ENCODE measurements at regions not wholly inside any gene's neighbourhood (a gene's known extent, or its start where the extent isn't known, plus 50 kb on each side); places are given as distances from the start of the nearest gene placed in this dataset.

DNA sequence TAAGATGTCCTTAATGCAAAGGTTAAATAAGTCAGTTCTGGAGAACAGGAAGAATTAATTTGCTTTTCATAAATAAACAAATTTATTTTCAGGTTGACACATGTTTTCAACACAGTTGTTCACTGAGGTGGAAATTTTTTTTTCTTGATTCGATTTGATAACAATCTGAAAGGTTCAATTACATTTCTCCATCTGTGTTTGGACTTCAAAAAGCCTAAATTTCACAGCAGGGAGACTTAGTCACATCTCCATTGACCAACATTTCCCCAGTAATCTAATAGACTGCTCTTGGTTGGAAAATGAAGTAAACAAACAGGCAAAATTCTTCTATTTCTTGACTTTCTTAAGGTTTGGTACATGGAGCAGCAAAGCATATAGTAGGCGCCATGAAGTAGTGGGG is 134.9 kb upstream of the CPNE8 start:
- Histone ChIP-seq H4K20me1 (ENCODE audit: low read depth, low read length) (no peaks in the 10 kb centered on the region), H3K79me2 (ENCODE audit: insufficient read depth, low read length) (no peaks in the 10 kb centered on the region), H3K9me2 (replicated peaks; ENCODE audit: insufficient read depth, low read length) (no peaks in the 10 kb centered on the region), H2AFZ (ENCODE audit: low read depth, low read length, severe bottlenecking) (no peak overlapping the region), H3F3A (ENCODE audit: insufficient read depth) (no peaks in the 10 kb centered on the region), H3K9ac (ENCODE audit: low read length) (no peak overlapping the region), H3K4me2 (ENCODE audit: low read depth, low read length, poor library complexity, severe bottlenecking) (no peak overlapping the region), H3K27ac (ENCODE audit: low read depth, low read length) (no peak overlapping the region), H3K9me3 (ENCODE audit: insufficient read depth, low read length) (no peaks in the 10 kb centered on the region), H3K27me3 (ENCODE audit: low read length) (no peaks in the 10 kb centered on the region), H3K4me3 (ENCODE audit: insufficient read depth, low read length, poor library complexity, severe bottlenecking) (no peak overlapping the region), H3K36me3 (ENCODE audit: low read length) (no peaks in the 10 kb centered on the region)
- TF ChIP-seq, protein P1, sequence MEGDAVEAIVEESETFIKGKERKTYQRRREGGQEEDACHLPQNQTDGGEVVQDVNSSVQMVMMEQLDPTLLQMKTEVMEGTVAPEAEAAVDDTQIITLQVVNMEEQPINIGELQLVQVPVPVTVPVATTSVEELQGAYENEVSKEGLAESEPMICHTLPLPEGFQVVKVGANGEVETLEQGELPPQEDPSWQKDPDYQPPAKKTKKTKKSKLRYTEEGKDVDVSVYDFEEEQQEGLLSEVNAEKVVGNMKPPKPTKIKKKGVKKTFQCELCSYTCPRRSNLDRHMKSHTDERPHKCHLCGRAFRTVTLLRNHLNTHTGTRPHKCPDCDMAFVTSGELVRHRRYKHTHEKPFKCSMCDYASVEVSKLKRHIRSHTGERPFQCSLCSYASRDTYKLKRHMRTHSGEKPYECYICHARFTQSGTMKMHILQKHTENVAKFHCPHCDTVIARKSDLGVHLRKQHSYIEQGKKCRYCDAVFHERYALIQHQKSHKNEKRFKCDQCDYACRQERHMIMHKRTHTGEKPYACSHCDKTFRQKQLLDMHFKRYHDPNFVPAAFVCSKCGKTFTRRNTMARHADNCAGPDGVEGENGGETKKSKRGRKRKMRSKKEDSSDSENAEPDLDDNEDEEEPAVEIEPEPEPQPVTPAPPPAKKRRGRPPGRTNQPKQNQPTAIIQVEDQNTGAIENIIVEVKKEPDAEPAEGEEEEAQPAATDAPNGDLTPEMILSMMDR (IDR thresholded peaks at IDR 0.05; ENCODE audit: insufficient read depth, low read length, poor library complexity, severe bottlenecking) = no peak
- no peak for TF ChIP-seq EZH2phosphoT487 (conservative IDR thresholded peaks at IDR 0.05; ENCODE audit: low read length)

DNA sequence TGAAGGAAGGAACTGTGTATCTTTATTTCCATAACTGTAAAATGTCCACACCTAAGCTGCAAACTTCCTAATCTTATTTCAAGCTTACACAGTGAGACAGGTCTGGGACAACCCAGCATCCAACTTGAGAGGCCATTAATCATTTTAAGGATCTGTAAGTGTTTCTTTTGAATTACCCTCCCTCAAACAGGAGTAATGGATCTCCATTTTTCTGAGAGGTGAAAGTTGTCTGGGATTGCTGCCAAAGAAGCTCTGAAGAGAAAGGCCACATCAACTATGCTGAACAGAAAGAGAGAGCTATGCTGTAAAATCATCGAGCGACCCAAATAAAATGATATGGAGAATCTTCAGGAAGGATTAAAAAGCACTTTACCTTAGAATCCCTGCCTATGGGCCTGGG is 131.7 kb upstream of the CPNE8 start:
- no peaks in the 10 kb centered on the region for H3K9me3 ChIP-seq (ENCODE audit: insufficient read depth, low read length)
- H3K9ac ChIP-seq (ENCODE audit: low read length) = no peak overlapping the region
- no peaks in the 10 kb centered on the region for H3K79me2 ChIP-seq (ENCODE audit: insufficient read depth, low read length)
- H3K4me2 ChIP-seq (ENCODE audit: low read depth, low read length, poor library complexity, severe bottlenecking) = no peak overlapping the region
- no peak overlapping the region for H2AFZ ChIP-seq (ENCODE audit: low read depth, low read length, severe bottlenecking)
- no peaks in the 10 kb centered on the region for H3F3A ChIP-seq (ENCODE audit: insufficient read depth)
- TF ChIP-seq, protein P1 (IDR thresholded peaks at IDR 0.05; ENCODE audit: insufficient read depth, low read length, poor library complexity, severe bottlenecking) = no peak
- no peak for TF ChIP-seq EZH2phosphoT487 (conservative IDR thresholded peaks at IDR 0.05; ENCODE audit: low read length)
- no peak overlapping the region for H3K4me3 ChIP-seq (ENCODE audit: insufficient read depth, low read length, poor library complexity, severe bottlenecking)
- no peak overlapping the region for H3K27ac ChIP-seq (ENCODE audit: low read depth, low read length)
- no peaks in the 10 kb centered on the region for H4K20me1 ChIP-seq (ENCODE audit: low read depth, low read length)
- H3K9me2 ChIP-seq (replicated peaks; ENCODE audit: insufficient read depth, low read length) = no peaks in the 10 kb centered on the region
- no peaks in the 10 kb centered on the region for H3K27me3 ChIP-seq (ENCODE audit: low read length)
- no peaks in the 10 kb centered on the region for H3K36me3 ChIP-seq (ENCODE audit: low read length)

DNA sequence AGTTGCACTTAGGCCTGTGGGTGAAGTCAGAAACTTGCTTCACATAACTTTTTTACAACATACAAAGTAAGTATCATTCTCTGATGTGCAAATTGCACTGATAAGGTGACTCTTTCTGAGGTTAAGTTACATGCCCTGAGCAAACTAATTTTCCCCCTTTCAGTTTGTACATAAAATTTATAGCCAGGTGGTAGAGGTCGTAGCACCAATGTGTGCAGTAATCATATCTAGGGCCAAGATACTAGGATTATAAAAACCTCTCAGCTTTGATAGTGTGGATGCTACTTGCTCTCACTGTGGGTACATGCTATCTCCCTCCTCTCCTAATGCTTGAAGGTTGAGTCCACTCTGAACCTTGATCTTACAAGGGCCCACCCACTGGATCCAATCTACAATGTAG is 130.7 kb upstream of the CPNE8 start:
- Histone ChIP-seq H3K27ac (ENCODE audit: low read depth, low read length) (no peak overlapping the region), H3F3A (ENCODE audit: insufficient read depth) (no peaks in the 10 kb centered on the region), H3K36me3 (ENCODE audit: low read length) (no peaks in the 10 kb centered on the region), H3K4me2 (ENCODE audit: low read depth, low read length, poor library complexity, severe bottlenecking) (no peak overlapping the region), H2AFZ (ENCODE audit: low read depth, low read length, severe bottlenecking) (no peak overlapping the region), H3K79me2 (ENCODE audit: insufficient read depth, low read length) (no peaks in the 10 kb centered on the region), H3K4me3 (ENCODE audit: insufficient read depth, low read length, poor library complexity, severe bottlenecking) (no peak overlapping the region), H3K9me2 (replicated peaks; ENCODE audit: insufficient read depth, low read length) (no peaks in the 10 kb centered on the region), H3K9ac (ENCODE audit: low read length) (no peak overlapping the region), H3K27me3 (ENCODE audit: low read length) (no peaks in the 10 kb centered on the region), H4K20me1 (ENCODE audit: low read depth, low read length) (no peaks in the 10 kb centered on the region), H3K9me3 (ENCODE audit: insufficient read depth, low read length) (no peaks in the 10 kb centered on the region)
- no peak for TF ChIP-seq EZH2phosphoT487 (conservative IDR thresholded peaks at IDR 0.05; ENCODE audit: low read length)
- TF ChIP-seq, protein P1 (IDR thresholded peaks at IDR 0.05; ENCODE audit: insufficient read depth, low read length, poor library complexity, severe bottlenecking) = no peak

- H3F3A ChIP-seq (ENCODE audit: insufficient read depth) = no peaks in the 10 kb centered on the region
- TF ChIP-seq, protein P1 (IDR thresholded peaks at IDR 0.05; ENCODE audit: insufficient read depth, low read length, poor library complexity, severe bottlenecking) = no peak
- no peak for TF ChIP-seq EZH2phosphoT487 (conservative IDR thresholded peaks at IDR 0.05; ENCODE audit: low read length)
- no peak overlapping the region for H3K4me2 ChIP-seq (ENCODE audit: low read depth, low read length, poor library complexity, severe bottlenecking)
- H3K36me3 ChIP-seq (ENCODE audit: low read length) = no peaks in the 10 kb centered on the region
- H3K4me3 ChIP-seq (ENCODE audit: insufficient read depth, low read length, poor library complexity, severe bottlenecking) = no peak overlapping the region
- no peak overlapping the region for H3K9ac ChIP-seq (ENCODE audit: low read length)
- H2AFZ ChIP-seq (ENCODE audit: low read depth, low read length, severe bottlenecking) = no peak overlapping the region
- H4K20me1 ChIP-seq (ENCODE audit: low read depth, low read length) = no peaks in the 10 kb centered on the region
- H3K27ac ChIP-seq (ENCODE audit: low read depth, low read length) = no peak overlapping the region
- no peaks in the 10 kb centered on the region for H3K9me3 ChIP-seq (ENCODE audit: insufficient read depth, low read length)
- no peaks in the 10 kb centered on the region for H3K9me2 ChIP-seq (replicated peaks; ENCODE audit: insufficient read depth, low read length)
- H3K79me2 ChIP-seq (ENCODE audit: insufficient read depth, low read length) = no peaks in the 10 kb centered on the region
- no peaks in the 10 kb centered on the region for H3K27me3 ChIP-seq (ENCODE audit: low read length)
These were observed 128.4 kb upstream of the CPNE8 start for GRCh38 chr12:39033782-39034181.

Data from SU-DHL-6 (cell line).